Suppressor macrophage treated with lipopolysaccharide for 4 hours (primary cell): ENCODE measurements at regions not wholly inside any gene's neighbourhood (a gene's known extent, or its start where the extent isn't known, plus 50 kb on each side); places are given as distances from the start of the nearest gene placed in this dataset.
"Not testable (repeated sequence)": the region's sequence is repeated elsewhere in the genome, so short reads cannot be mapped to it uniquely, and the experiment has no call there.

Experiments
- DNase-seq: peaks from one replicate; pipeline ENCODE4 v3.0.0-alpha.2; 2020

DNA sequence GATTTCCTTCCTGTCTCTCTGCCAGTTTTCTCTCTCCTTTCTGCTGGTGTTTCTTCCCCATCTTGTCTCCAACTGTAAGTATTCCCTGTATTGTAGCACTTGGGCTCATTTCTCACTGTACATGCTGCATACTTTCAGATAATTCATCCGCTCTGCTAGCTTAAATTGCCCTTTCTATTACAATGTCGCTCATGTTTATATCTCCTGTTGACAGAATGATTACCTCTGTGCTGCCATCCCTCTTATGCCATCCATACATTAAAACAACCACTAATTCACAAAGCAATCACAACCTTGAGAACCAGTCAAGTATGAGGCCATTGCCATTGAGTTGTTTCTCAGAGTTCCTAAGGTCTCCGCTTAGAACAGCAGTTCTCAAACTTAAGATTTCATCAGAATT, 107.5 kb upstream of the SOX2 start:
- DNase-seq: no peak

DNA sequence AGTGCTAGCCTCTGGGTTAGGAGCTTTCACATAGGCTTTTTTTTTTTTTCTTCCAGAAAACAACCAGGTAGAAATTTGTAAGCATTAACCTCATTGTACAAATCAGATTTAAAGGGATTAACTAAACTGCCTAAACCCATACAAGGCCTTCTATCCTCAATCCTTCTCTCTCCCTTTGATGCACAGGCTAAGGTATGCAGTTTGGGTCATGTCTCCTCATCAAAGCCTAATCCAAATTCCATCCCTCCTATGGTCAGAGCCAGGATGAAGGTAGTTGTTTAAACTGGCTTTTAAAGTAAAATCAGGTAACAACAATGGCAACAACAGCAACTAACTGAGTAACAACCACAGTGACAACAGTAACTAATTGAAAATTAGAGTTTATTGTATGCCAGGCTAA, 115.6 kb upstream of the SOX2 start:
- DNase-seq: no peak

DNA sequence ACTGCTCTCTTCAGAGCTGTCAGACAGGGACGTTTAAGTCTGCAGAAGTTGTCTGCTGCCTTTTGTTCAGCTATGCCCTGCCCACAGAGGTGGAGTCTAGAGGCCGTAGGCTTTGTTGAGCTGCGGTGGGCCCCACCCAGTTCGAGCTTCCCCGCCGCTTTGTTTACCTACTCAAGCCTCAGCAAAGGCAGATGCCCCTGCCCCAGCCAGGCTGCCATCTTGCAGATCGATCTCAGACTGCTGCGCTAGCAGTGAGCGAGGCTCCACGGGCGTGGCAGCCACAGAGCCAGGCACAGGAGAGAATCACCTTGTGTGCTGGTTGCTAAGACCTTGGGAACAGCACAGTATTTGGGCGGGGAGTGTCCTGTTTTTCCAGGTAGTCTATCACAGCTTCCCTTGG, 120.8 kb upstream of the SOX2 start:
- DNase-seq: not testable (repeated sequence)

DNA sequence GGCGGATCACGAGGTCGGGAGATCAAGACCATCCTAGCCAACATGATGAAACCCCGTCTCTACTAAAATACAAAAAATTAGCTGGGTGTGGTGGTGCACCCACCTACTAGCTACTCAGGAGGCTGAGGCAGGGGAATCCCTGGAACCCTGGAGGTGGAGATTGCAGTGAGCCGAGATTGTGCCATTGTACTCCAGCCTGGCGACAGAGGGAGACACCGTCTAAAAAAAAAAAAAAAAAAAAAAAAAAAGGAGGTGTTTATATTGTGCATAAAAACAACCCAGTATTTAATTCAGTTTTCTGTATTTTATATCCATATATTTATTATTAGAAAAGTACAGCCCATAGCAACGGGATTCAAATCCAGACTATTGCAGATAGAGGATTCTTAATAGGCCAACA, 129.1 kb upstream of the SOX2 start:
- DNase-seq: no peak

DNA sequence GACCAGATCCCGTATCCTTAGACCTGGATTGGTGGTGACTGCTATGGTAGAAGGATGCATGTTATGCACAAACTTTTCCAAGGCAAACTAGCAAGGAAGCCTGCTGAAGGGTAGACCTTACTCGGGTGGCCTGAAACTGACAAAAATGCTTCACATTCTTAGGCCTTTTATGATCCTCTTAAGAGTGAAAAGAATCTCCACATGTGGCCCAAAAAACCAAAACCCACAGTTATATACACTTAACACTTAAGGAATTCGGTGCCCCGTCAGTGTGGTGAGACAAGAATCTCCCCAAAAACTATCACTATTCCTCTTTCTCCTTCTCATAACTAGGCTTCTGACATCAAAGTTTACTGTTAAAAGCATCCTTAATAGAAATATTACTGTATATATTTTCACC, 130.1 kb upstream of the SOX2 start:
- DNase-seq: no peak

DNA sequence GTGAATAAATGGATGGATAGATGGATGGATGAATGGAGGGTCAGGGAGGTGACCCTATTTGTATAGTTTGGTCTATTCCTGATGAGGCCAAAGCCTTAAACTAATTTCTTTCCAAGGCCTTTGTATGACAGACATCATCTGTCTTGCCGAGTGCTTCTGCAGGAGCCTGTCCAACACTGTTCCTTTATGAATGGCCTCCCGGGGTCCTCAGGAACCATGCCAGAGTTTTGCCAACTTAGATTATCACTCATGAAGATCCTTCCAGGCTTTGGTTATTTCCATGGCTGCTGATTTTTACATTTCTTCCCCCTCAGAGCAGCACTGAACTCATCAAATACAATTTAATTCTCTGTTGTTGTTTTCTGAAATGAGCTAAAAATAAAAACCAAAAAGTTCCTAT, 133.0 kb upstream of the SOX2 start:
- DNase-seq: no peak

DNA sequence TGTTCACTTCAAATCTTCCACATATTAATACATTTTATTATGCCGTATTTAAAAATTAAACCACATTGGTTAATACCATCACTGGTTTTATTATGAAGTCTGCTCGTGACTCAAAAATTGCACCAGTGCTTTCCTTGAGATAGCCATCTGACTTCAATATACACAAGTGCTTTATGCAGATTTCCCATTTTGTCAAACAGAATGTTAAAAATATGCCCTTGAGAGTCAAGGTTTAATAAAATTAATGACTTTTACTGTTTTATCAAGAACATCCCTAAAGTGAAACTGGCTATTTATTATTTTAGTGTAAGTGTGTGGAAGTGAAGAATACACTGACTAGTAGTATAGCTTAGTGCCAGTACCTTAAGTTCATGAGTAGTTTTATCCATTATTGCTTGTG, 139.3 kb upstream of the SOX2 start:
- no peak for DNase-seq

DNA sequence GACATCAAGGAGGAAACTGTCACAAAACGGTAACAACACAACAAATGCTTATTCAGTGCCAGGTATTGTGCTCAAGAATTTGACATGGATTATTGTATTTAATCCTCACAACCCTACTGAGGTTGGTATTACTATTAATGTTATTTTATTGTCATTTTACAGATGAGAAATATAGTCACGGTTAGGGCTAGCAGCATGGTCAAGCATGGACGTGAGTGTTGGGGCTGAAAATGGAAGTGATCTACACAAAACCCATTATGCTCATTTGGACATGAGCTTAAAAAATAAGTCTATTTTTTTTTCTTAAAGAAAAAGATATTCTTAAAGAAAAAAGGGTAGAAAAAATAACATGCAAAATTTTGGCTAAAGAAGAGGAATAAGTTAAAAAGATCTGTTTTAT, 141.3 kb upstream of the SOX2 start:
- no peak for DNase-seq

DNA sequence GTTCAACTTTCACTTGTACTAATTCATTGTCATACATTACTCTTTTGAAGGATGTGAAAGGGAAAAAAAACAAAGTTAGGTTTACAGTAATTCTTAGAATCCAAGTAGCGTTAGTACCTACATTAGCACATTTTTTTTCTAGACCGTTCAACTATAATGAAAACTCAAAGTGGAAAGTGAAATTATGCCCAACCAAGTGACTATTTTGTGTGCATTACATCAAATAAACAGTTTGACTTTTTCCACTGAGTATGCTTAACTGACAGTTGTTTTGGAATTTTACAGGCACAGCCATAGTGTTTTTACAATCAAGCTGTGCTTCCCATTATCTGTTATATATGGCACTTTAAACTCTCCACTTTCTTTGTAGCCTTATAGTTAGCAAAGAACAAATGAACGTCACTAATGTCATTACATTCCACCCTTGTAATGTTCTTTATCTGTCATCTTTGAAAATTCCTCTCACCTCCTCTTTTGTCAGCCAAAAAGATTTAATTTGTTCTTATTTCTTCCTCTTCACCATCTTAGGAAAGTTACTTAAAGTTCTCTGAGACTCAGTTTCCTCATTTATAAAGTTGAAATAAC, 142.3 kb upstream of the SOX2 start:
- DNase-seq: no peak

DNA sequence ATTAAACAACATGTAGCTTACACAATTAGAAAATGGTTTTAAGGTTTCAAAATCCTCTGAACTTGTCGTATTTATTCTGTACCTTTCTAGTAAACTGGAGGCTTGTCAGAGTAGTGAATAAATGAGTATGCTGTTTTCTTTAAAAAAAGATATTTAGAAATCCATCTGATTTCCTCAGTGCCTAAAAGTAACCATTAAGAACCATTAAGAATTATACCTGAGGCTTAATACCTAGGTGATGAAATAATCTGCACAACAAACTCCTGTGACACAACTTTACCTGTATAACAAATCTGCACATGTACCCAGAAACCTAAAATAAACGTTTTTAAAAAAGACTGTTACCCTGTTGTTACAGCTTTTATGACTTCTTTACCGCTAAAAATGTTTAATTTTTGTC, 143.0 kb upstream of the SOX2 start:
- no peak for DNase-seq

DNA sequence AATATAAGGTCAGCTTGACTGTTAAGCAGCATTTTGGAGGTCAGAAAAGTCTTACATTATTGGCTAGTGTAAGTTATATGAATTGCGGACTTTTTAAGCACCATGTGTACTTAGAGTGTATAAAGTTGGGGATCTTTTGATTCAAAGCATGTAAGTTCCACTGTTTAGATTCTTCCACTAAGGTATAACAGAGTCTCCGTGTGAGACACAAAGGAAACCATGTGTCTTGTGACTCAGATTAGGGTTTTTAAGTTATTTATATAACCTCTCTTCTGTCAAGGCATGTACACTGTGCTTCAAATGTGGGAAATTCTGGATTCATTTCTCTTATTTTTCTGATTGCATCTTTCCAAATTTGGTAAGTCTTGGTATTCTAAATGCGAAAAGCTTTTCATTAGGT, 143.5 kb upstream of the SOX2 start:
- DNase-seq: no peak

DNA sequence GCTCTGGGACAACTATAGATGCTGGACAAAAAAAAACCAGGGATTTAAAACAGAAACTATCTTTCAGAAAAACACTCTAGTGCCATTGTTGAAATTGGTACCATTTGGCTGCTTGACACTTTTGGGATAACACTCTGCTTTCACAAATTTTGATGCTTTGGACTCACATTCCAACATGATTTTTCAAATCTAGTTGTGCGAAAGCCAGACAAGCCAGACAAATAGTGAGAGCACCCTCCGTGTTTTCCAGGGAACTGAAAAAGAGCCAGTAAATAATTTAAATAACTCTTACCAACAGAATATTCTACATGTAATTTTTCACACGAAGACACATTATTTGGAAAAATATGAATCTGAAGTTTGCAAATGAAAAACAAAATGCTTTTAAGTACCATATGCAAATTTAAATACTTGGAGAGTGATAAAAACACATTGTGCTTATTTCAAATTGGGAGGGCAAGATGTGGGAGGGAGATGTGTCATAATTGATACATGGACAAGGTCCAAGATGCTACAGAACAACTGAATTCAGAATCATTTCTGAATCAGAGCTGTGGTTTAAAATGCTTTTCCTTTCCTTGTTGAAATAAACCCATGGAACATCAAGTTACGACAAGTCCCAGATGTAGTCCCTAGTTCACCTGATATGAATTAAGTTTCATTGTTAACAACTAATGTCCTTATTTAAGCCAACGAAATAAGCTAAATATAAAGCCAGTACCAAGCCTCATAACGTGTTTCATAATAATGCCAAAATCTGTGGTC, 144.2 kb upstream of the SOX2 start:
- no peak for DNase-seq

DNA sequence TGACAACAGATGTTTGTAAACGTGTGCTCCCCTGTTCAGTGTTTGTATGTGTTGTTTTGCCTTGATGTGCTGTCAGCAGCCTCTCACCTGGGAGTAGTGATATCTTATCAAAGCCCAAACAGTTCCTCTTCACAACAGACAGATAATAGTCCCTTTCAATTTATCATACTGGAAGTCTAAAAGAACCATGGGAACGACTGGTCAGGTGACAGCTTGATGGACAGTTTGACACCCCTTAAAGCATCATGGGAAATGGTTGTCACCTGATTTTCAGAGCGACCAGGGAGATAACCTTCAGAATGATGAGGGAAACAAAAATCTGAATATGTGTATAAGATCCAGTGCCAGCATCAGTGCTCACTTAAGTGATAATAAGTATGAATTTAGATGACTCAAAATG, 146.3 kb upstream of the SOX2 start:
- no peak for DNase-seq

DNA sequence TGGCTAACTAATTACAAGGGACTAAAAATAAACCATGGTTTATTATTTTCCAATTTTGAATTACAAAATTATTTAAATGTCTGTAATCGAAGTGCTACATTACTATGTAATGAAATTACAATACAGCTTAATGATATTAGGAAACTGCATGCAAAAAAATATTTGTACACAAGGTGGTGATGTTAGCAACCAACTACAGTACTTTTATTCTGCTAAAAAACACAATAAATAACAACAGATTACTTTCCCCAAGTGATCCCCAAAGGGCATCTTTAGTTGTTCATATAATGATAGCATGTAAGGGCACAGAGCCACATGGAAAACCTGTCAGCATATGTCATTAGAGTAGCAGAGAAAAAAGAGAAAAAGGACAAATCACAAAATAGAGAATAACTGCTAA, 147.5 kb upstream of the SOX2 start:
- no peak for DNase-seq

DNA sequence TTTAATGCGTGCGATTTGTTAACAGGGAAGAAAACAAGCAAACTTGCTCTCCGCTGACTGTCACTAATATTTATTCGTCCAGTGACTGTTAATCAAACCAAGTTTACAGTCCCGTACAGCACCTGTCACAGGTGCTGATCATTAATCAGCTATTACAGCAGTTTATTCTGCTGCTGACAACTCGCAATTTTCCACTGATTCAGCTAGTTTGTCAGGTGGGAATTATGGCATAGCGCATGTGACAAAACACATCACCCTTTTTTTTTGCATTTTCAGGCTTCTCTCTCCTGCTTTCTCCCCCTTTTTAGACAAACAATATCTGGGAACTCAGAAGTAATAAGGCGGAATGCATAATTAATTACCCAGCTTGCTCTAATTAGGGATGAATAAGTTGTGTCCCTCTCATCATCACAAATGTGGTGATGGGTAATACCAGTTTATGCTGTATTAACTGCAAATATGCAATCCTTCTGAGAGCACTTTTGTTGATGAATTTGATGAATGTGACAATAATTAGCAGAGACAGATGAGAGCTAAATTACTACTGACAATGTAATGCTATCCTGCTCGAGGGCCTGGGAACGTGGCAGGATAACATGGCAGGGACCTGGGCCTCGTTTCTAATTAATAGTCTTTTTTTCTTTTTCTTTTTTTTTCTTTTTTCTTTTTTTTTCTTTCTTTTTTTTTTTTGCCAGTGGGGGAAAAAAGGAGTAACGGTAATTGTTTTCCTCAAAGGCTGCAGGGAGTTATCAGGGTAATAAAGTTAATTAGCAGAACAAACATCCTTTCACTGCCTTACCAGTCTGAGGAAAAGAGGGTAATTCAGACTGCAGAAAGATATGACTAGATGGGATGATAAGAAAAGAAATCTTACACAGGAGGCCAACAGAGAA, 150.3 kb upstream of the SOX2 start:
- DNase-seq: no peak

DNA sequence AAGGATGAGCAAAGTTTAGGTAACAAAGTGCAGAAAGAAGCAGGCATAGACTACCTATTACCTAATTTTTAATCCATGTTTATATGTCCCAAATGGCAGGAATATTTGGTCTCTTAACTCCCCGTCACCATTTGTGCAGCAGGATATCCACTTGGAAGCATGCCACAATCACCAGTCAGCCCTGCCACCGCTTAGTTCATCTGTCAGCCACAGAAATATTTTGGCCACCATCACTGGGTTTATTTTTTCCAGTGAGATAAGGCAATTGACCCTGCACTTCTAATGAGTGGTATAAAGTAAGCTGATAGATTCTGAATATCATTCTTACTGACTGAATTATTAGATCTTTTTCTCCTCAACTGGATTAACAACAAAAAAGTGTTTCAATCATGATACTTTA, 152.9 kb upstream of the SOX2 start:
- no peak for DNase-seq

DNA sequence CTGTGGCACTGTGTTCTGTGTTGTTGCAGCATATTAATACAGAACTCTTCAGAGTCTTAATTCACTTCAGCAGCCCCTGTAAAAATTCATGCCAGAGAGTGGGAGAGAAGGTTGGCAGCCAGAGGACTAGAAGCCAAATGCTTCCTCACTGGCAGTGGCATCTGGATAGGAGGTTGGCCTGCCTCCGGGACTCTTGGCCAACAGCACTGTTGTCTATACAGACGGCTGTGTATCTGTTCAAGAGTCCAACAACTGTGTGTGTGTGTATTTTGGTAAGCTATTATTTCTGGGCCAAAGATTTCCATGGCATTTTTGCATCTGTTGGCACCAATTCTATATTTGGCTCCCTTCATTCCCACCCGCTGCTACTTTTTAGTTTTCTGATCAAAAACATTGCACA, 156.0 kb upstream of the SOX2 start:
- DNase-seq: no peak

DNA sequence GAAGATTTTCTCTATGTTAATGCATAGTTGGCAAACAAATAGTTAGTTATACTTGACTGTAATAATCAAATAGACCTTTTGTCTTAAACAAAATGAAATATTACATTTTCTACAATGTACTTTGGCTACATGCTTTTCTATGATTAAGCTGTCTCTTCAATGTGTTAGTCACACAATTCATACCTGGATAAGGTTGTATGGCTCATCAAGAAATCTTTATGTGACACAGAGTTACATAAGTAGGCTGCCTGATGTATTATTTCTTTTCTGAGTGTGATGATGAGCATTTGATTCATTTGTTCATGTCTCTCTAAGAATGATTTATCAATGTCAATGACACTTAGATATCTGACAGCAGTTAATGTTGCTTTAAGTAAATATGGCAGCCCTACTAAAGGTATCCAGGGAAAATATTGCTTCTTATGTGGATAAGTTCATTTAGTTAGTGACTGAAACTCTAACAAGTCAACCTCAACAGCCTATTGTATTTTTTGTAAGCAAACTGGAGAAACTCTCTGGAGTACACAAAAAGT, 157.4 kb upstream of the SOX2 start:
- no peak for DNase-seq

DNA sequence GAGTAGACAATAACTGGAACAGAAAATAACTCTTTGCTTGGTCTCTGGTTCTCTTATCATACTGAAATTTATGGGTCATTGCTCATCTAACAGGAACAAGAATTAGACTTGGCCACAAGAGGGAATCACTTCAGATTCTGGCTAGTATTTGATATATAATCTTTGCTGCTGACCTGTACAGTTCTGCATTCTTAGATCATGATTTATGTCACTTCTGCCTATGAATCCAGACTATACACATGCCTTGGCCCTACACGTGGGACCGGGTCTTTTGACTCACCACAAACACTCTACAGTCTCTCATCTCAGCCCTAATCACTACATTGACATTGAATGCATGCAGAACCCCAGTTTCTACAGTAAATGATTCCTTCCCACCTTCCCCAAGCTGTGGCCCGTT, 162.5 kb upstream of the SOX2 start:
- DNase-seq: no peak

DNA sequence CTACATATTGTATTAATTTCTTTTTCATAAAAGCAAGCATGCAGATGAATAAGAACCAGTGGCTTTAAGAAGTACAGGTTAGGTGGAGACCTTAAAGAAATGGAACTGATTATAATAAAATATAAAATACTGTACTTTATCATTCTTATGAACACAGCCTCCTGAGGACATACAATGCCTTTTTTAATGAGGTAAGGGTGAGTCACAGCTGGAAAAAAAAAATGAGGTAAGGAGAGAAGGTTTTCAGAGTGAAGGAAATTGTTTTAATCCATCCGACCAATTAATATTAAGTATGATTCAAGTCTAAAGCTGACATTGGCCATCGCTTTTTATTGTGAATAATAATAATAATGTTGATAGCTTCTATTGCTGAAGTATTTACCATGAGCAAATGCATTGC, 170.3 kb upstream of the SOX2 start:
- no peak for DNase-seq

DNA sequence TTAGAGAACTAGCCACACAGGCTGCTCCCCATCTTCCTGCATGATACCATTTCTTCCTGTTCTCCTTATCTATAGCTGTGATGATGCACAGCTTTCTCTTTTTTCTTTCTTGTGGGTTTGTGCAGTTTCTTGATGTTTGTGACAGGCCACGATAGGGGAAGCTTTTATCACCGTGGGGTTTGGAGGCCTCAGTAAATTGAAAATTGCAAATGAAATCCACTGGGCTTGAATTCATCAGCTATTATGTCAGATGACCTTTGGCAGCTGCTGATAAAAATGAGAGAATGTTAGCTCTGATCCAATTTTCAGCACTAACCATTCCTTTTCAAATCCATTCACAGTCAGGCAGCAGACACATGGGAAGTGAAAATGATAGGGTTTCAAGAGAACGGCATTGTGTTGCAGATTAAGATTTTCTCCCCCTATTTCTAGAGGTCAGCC, 176.9 kb upstream of the SOX2 start:
- DNase-seq: no peak

DNA sequence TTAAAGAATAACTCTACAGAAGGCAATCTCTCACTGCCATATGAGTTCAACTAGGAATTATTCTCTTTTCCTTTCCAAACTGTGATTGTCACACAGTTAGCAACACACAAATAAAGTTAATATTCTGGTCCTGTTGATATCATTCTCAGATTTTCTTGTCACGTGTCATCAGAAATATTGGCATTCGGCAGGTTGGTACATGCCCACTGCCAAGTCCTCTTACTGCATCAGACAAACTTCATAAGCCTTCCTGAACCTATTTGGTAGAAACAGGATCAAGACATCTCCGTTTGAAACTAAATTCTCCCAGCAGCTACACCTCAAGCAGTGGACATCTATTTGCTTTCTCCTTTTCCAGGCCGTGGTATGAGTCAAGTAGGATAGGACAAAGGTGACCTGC, 177.9 kb upstream of the SOX2 start:
- DNase-seq: no peak

DNA sequence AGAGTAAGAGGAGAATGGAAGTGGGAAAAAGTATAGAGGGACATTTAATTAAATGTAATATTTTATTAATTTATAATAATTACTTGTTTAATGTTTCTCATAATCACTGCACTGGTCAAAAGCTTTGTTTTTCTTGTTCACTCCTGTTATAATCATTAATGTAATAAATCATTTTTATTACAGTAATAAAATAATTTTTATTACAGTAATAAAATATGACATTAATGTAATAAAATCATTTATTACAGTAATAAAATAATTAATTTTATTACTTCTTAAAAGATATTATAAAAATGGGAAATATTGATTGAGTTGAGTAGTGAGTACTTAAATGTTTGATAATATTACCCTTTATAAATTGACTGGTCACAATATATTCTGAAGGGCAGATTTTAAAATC, 181.1 kb upstream of the SOX2 start:
- no peak for DNase-seq

DNA sequence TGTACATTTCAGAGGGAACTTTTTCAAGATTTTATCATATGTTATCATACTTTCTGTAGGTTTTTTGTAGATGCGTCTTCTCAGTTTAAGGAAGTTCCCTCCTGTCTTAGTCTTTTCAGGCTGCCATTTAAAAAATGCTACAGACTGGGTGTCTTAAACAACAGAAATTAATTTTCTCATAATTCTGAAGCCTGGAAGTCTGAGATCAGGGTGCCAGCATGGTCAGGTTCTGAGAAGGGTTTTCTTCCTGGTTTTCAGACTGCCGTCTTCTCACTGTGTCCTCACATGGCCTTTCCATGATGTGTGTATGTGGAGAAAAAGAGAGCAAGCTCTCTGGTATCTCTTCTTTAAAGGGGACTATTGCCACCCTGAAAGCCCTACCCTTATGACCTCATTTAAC, 189.9 kb upstream of the SOX2 start:
- no peak for DNase-seq
